CD8-positive, alpha-beta memory T cell (primary cell): ENCODE measurements at regions not wholly inside any gene's neighbourhood (a gene's known extent, or its start where the extent isn't known, plus 50 kb on each side); places are given as distances from the start of the nearest gene placed in this dataset.

ENCODE experiments used
- CTCF ChIA-PET: fragments of 350-600 bp; sonication (Branson Sonifier 250); formaldehyde crosslinking; loops from one replicate; lab custom pipeline; 2021; ENCODE audit warnings: antibody characterized with exemption; lab: Charles Lee
- POLR2A ChIA-PET: fragments of 350-600 bp; sonication (Branson Sonifier 250); formaldehyde crosslinking; loops from one replicate; lab custom pipeline; 2021; ENCODE audit warnings: antibody characterized with exemption; lab: Charles Lee
- DNase-seq, 5 donors: peaks; one replicate each; pipeline versions ENCODE4 v3.0.0 to v3.0.0-alpha.2; 2020 to 2022; ENCODE audit warnings: mixed read lengths in 1 of 5
- H3K27ac ChIP-seq: one replicate; pipeline ENCODE4 v1.7.0; 2013; ENCODE audit warnings: low read depth, mild to moderate bottlenecking, low read length, moderate library complexity
- H3K27me3 ChIP-seq: 2 replicates; pipeline ENCODE4 v1.7.0; 2013; ENCODE audit warnings: low read length, mild to moderate bottlenecking; ENCODE audit not compliant: insufficient read depth, poor library complexity, severe bottlenecking
- H3K36me3 ChIP-seq: 2 replicates; pipeline ENCODE4 v1.7.0; 2013; ENCODE audit warnings: mild to moderate bottlenecking, low read length, moderate library complexity; ENCODE audit not compliant: insufficient read depth
- H3K4me1 ChIP-seq: 2 replicates; pipeline ENCODE4 v1.7.0; 2013; ENCODE audit warnings: mild to moderate bottlenecking, low read length, moderate library complexity; ENCODE audit not compliant: insufficient read depth
- H3K4me3 ChIP-seq: 2 replicates; pipeline ENCODE4 v1.7.0; 2013; ENCODE audit warnings: mild to moderate bottlenecking, low read length
- H3K9me3 ChIP-seq: 2 replicates; pipeline ENCODE4 v1.7.0; 2013; ENCODE audit warnings: mild to moderate bottlenecking, low read length
- H3K27ac Mint-ChIP-seq, 8 donors: one replicate each; pipeline ENCODE4 v1.8.0; 2020 to 2021; ENCODE audit warnings: mixed read lengths in 8 of 8, mild to moderate bottlenecking in 6 of 8, inconsistent platforms in 3 of 8, moderate library complexity in 3 of 8
- H3K27me3 Mint-ChIP-seq, 2 donors: one replicate each; pipeline ENCODE4 v1.8.0; 2020 to 2021; ENCODE audit warnings: mixed read lengths in 2 of 2, mild to moderate bottlenecking in 1 of 2, moderate library complexity in 1 of 2
- H3K36me3 Mint-ChIP-seq, 3 donors: one replicate each; pipeline ENCODE4 v1.8.0; 2020 to 2021; ENCODE audit warnings: mixed read lengths in 3 of 3, inconsistent platforms in 1 of 3, mild to moderate bottlenecking in 1 of 3
- H3K4me1 Mint-ChIP-seq, 3 donors: one replicate each; pipeline ENCODE4 v1.8.0; 2020 to 2021; ENCODE audit warnings: mixed read lengths in 3 of 3, inconsistent platforms in 1 of 3, mild to moderate bottlenecking in 1 of 3
- H3K4me3 Mint-ChIP-seq, 7 donors: one replicate each; pipeline ENCODE4 v1.8.0; 2020 to 2021; ENCODE audit warnings: mixed read lengths in 7 of 7, mild to moderate bottlenecking in 6 of 7, moderate library complexity in 4 of 7, inconsistent platforms in 2 of 7
- H3K9me3 Mint-ChIP-seq, 5 donors: one replicate each; pipeline ENCODE4 v1.8.0; 2020 to 2022; ENCODE audit warnings: mixed read lengths in 5 of 5, mild to moderate bottlenecking in 3 of 5, moderate library complexity in 2 of 5, inconsistent platforms in 1 of 5

- POLR2A ChIA-PET = no interaction called here
- H3K9me3 ChIP-seq = no peaks in the 10 kb centered on the region
- H3K36me3 ChIP-seq = no peaks in the 10 kb centered on the region
- H3K27ac Mint-ChIP-seq = peak overlapping the region in 1 of 8 donors; percentile 50
- no peak overlapping the region for H3K4me3 ChIP-seq
- peaks cover 62 to 75% of the 10 kb centered on the region in 2 donors for H3K27me3 Mint-ChIP-seq
- H3K27me3 ChIP-seq = peaks cover 23% of the 10 kb centered on the region
- H3K4me1 Mint-ChIP-seq = peaks cover 20 to 41% (median 25%) of the 10 kb centered on the region in 3 donors
- H3K4me1 ChIP-seq = peaks cover 18% of the 10 kb centered on the region
- no peak overlapping the region for H3K4me3 Mint-ChIP-seq
- H3K9me3 Mint-ChIP-seq = peaks cover 0 to 3% (median 3%) of the 10 kb centered on the region in 5 donors
- H3K27ac ChIP-seq = no peak overlapping the region
- CTCF ChIA-PET = no interaction called here
- H3K36me3 Mint-ChIP-seq = no peaks in the 10 kb centered on the region
- no peak for DNase-seq
These were observed 255.8 kb downstream of the LPIN1 start for GRCh38 chr2:12002215-12002614.

GRCh38 chr2:12004713-12005112, 258.3 kb downstream of the LPIN1 start:
- ChIA-PET CTCF (no interaction called here), POLR2A (no interaction called here)
- Histone ChIP-seq H3K9me3 (no peaks in the 10 kb centered on the region), H3K27me3 (peaks cover 23% of the 10 kb centered on the region), H3K4me3 (no peak overlapping the region), H3K36me3 (no peaks in the 10 kb centered on the region), H3K27ac (no peak overlapping the region), H3K4me1 (peaks cover 18% of the 10 kb centered on the region)
- H3K9me3 Mint-ChIP-seq = peaks cover 0 to 3% (median 3%) of the 10 kb centered on the region in 5 donors
- peaks cover 0 to 1% (median 0%) of the 10 kb centered on the region in 3 donors for H3K36me3 Mint-ChIP-seq
- peak overlapping the region in 1 of 8 donors; percentile 42 for H3K27ac Mint-ChIP-seq
- H3K4me3 Mint-ChIP-seq = peak overlapping the region in 1 of 7 donors; percentile 37
- peaks cover 71 to 79% of the 10 kb centered on the region in 2 donors for H3K27me3 Mint-ChIP-seq
- peaks cover 22 to 34% (median 23%) of the 10 kb centered on the region in 3 donors for H3K4me1 Mint-ChIP-seq
- DNase-seq = no peak

- peaks cover 22 to 35% (median 23%) of the 10 kb centered on the region in 3 donors for H3K4me1 Mint-ChIP-seq
- H3K27me3 Mint-ChIP-seq = peaks cover 62 to 80% of the 10 kb centered on the region in 2 donors
- no peak overlapping the region for H3K4me3 ChIP-seq
- ChIA-PET POLR2A (no interaction called here), CTCF (interaction anchor here (0.6 to 1.4 kb wide), 2 partner anchors 154 to 710 kb away, joined by 3 to 5 read pairs; no protein-coding TSS in a partner anchor)
- no peak overlapping the region for H3K27ac ChIP-seq
- H3K36me3 ChIP-seq = no peaks in the 10 kb centered on the region
- DNase-seq = peak; percentile 53 to 87 (median 66)
- peak overlapping the region in 4 of 8 donors; percentile 43 to 87 (median 66) for H3K27ac Mint-ChIP-seq
- peaks cover 0 to 3% (median 3%) of the 10 kb centered on the region in 5 donors for H3K9me3 Mint-ChIP-seq
- peaks cover 21% of the 10 kb centered on the region for H3K27me3 ChIP-seq
- H3K4me1 ChIP-seq = peaks cover 18% of the 10 kb centered on the region
- peak overlapping the region in 6 of 7 donors; percentile 16 to 59 (median 46) for H3K4me3 Mint-ChIP-seq
- no peaks in the 10 kb centered on the region for H3K9me3 ChIP-seq
- H3K36me3 Mint-ChIP-seq = peaks cover 0 to 1% (median 0%) of the 10 kb centered on the region in 3 donors
These were observed 259.7 kb downstream of the LPIN1 start for GRCh38 chr2:12005886-12006681.

GRCh38 chr2:12006850-12007249, 260.4 kb downstream of the LPIN1 start:
- POLR2A ChIA-PET = no interaction called here
- Mint-ChIP-seq H3K27me3 (peaks cover 60 to 79% of the 10 kb centered on the region in 2 donors), H3K36me3 (peaks cover 0 to 1% (median 0%) of the 10 kb centered on the region in 3 donors), H3K4me3 (no peak overlapping the region), H3K27ac (no peak overlapping the region), H3K4me1 (peaks cover 22 to 34% (median 23%) of the 10 kb centered on the region in 3 donors), H3K9me3 (peaks cover 0 to 3% (median 3%) of the 10 kb centered on the region in 5 donors)
- no peak for DNase-seq
- Histone ChIP-seq H3K4me3 (no peak overlapping the region), H3K27me3 (peaks cover 22% of the 10 kb centered on the region), H3K9me3 (no peaks in the 10 kb centered on the region), H3K36me3 (no peaks in the 10 kb centered on the region), H3K27ac (no peak overlapping the region), H3K4me1 (peaks cover 18% of the 10 kb centered on the region)
- CTCF ChIA-PET = no interaction called here

GRCh38 chr2:12007282-12007681, 260.9 kb downstream of the LPIN1 start:
- Mint-ChIP-seq H3K4me3 (no peak overlapping the region), H3K36me3 (peaks cover 0 to 1% (median 0%) of the 10 kb centered on the region in 3 donors), H3K9me3 (peaks cover 0 to 3% (median under 1%) of the 10 kb centered on the region in 5 donors), H3K4me1 (peaks cover 22 to 30% (median 23%) of the 10 kb centered on the region in 3 donors), H3K27me3 (peaks cover 59 to 78% of the 10 kb centered on the region in 2 donors), H3K27ac (no peak overlapping the region)
- Histone ChIP-seq H3K27me3 (peaks cover 22% of the 10 kb centered on the region), H3K4me1 (peaks cover 18% of the 10 kb centered on the region), H3K36me3 (no peaks in the 10 kb centered on the region), H3K4me3 (no peak overlapping the region), H3K9me3 (no peaks in the 10 kb centered on the region), H3K27ac (no peak overlapping the region)
- DNase-seq = no peak
- CTCF ChIA-PET = no interaction called here
- POLR2A ChIA-PET = no interaction called here

GRCh38 chr2:12008425-12009061, 262.1 kb downstream of the LPIN1 start:
- no peak overlapping the region for H3K27ac Mint-ChIP-seq
- H3K4me1 ChIP-seq = peaks cover 18% of the 10 kb centered on the region
- ChIA-PET POLR2A (no interaction called here), CTCF (no interaction called here)
- H3K27ac ChIP-seq = no peak overlapping the region
- peaks cover 22 to 28% (median 23%) of the 10 kb centered on the region in 3 donors for H3K4me1 Mint-ChIP-seq
- no peak overlapping the region for H3K4me3 Mint-ChIP-seq
- H3K9me3 ChIP-seq = no peaks in the 10 kb centered on the region
- no peak overlapping the region for H3K4me3 ChIP-seq
- H3K36me3 ChIP-seq = no peaks in the 10 kb centered on the region
- H3K27me3 ChIP-seq = peaks cover 11% of the 10 kb centered on the region
- no peak for DNase-seq
- H3K36me3 Mint-ChIP-seq = peaks cover 0 to 1% (median 0%) of the 10 kb centered on the region in 3 donors
- peaks cover 0 to 3% (median 0%) of the 10 kb centered on the region in 5 donors for H3K9me3 Mint-ChIP-seq
- peaks cover 53 to 73% of the 10 kb centered on the region in 2 donors for H3K27me3 Mint-ChIP-seq

- H3K27me3 ChIP-seq = peaks cover 11% of the 10 kb centered on the region
- Mint-ChIP-seq H3K27ac (no peak overlapping the region), H3K27me3 (peaks cover 52 to 79% of the 10 kb centered on the region in 2 donors), H3K9me3 (peaks cover 0 to 4% (median 0%) of the 10 kb centered on the region in 5 donors), H3K36me3 (peaks cover 0 to 1% (median 0%) of the 10 kb centered on the region in 3 donors), H3K4me1 (peaks cover 22 to 31% (median 23%) of the 10 kb centered on the region in 3 donors), H3K4me3 (no peak overlapping the region)
- CTCF ChIA-PET = no interaction called here
- H3K36me3 ChIP-seq = no peaks in the 10 kb centered on the region
- no peak for DNase-seq
- POLR2A ChIA-PET = no interaction called here
- H3K4me3 ChIP-seq = no peak overlapping the region
- H3K9me3 ChIP-seq = no peaks in the 10 kb centered on the region
- no peak overlapping the region for H3K27ac ChIP-seq
- peaks cover 18% of the 10 kb centered on the region for H3K4me1 ChIP-seq
These were observed 263.0 kb downstream of the LPIN1 start for GRCh38 chr2:12009323-12009905.
